Activated CD4-positive, alpha-beta T cell treated with anti-CD3 and anti-CD28 coated beads for 36 hours (primary cell): ENCODE measurements at regions not wholly inside any gene's neighbourhood (a gene's known extent, or its start where the extent isn't known, plus 50 kb on each side); places are given as distances from the start of the nearest gene placed in this dataset.
"Not testable (repeated sequence)": the region's sequence is repeated elsewhere in the genome, so short reads cannot be mapped to it uniquely, and the experiment has no call there.

Experiments
- ATAC-seq: fragments of 200-7000 bp; cut with Tn5 transposase; one replicate; pipeline ENCODE4 v1.10.0; 2021; ENCODE audit warnings: mild to moderate bottlenecking, moderate library complexity
- CTCF ChIA-PET: fragments of 350-600 bp; sonication (Branson Sonifier 250); formaldehyde crosslinking; loops from one replicate; lab custom pipeline; 2021; ENCODE audit warnings: antibody characterized with exemption; lab: Charles Lee
- POLR2A ChIA-PET: fragments of 350-600 bp; sonication (Branson Sonifier 250); formaldehyde crosslinking; loops from one replicate; lab custom pipeline; 2021; ENCODE audit warnings: antibody characterized with exemption, inconsistent platforms; lab: Charles Lee
- DNase-seq: peaks from one replicate; pipeline ENCODE4 v3.0.0-alpha.2; 2020
- H3K27ac Mint-ChIP-seq: one replicate; pipeline ENCODE4 v1.8.0; 2021; ENCODE audit warnings: mixed read lengths
- H3K27me3 Mint-ChIP-seq: one replicate; pipeline ENCODE4 v1.8.0; 2021; ENCODE audit warnings: mixed read lengths
- H3K36me3 Mint-ChIP-seq: one replicate; pipeline ENCODE4 v1.8.0; 2021; ENCODE audit warnings: low read depth, mixed read lengths
- H3K4me1 Mint-ChIP-seq: one replicate; pipeline ENCODE4 v1.8.0; 2021; ENCODE audit warnings: mixed read lengths
- H3K4me3 Mint-ChIP-seq: one replicate; pipeline ENCODE4 v1.8.0; 2021; ENCODE audit warnings: mild to moderate bottlenecking, moderate library complexity, mixed read lengths
- H3K9me3 Mint-ChIP-seq: one replicate; pipeline ENCODE4 v1.8.0; 2021; ENCODE audit warnings: low read depth, mixed read lengths
- intact Hi-C, 2 experiments: fragments of 100-400 bp; cut with DNase I in 1 of 2; cut with micrococcal nuclease in 1 of 2; formaldehyde crosslinking; loops; one replicate each; pipeline versions ENCODE4 v1.14.2 to v1.15.1; 2022 to 2024; cut with DNase I, micrococcal nuclease

GRCh38 chr20:6702144-6702543 lies 65.3 kb upstream of the BMP2 start:
- Mint-ChIP-seq H3K9me3 (peaks cover 2% of the 10 kb centered on the region), H3K36me3 (no peaks in the 10 kb centered on the region), H3K27me3 (peaks cover 7% of the 10 kb centered on the region), H3K4me3 (no peak overlapping the region), H3K4me1 (no peaks in the 10 kb centered on the region), H3K27ac (no peak overlapping the region)
- DNase-seq, result no peak
- ATAC-seq, result no peak
- intact Hi-C loops, result no loop called here
- CTCF ChIA-PET, result interaction anchor here (0.6 kb wide), 1 partner anchor 12 kb away, joined by 3 read pairs; no protein-coding TSS in a partner anchor
- POLR2A ChIA-PET, result no interaction called here

- Mint-ChIP-seq H3K27ac (no peak overlapping the region), H3K27me3 (peaks cover 7% of the 10 kb centered on the region), H3K4me1 (no peaks in the 10 kb centered on the region), H3K4me3 (no peak overlapping the region), H3K9me3 (peaks cover 3% of the 10 kb centered on the region), H3K36me3 (no peaks in the 10 kb centered on the region)
- ATAC-seq (no peak), DNase-seq (no peak)
- POLR2A ChIA-PET, result no interaction called here
- intact Hi-C loops, result no loop called here
- CTCF ChIA-PET, result no interaction called here
Observed at GRCh38 chr20:6700563-6701329, 66.7 kb upstream of the BMP2 start.

DNA sequence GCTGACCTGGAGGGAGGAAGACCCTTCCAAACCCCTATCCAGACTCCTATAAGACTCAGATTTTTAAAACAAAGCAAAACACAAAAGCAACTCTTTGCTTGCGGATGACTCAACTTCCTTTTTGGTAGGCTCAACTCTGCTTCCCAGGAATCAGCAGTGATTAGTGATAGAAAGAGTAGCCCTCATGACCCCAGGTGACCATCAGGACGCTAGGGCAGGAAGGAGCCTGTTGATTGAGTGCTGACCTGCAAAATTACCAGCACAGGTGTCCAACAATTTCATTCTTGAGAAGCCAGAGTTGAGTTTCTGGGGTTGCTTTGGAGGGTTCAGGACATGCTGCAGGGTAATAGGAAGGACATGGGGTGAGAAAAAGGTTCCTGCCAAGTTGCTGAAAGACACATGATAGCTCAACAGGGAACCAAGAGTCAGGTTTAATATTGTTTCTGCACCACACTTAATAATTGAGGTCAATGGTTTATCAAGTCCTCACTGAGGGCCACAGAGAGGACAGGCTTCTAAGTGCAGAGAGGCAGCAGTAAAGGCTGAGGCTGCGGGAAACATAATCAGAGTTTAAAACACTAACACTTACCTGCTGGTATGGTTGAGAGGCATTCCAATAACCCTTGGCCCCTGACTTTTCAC lies 67.4 kb upstream of the BMP2 start:
- peaks cover 3% of the 10 kb centered on the region for H3K9me3 Mint-ChIP-seq
- no peak overlapping the region for H3K4me3 Mint-ChIP-seq
- intact Hi-C loops, result no loop called here
- H3K36me3 Mint-ChIP-seq, result no peaks in the 10 kb centered on the region
- POLR2A ChIA-PET, result no interaction called here
- no peaks in the 10 kb centered on the region for H3K4me1 Mint-ChIP-seq
- no peak overlapping the region for H3K27ac Mint-ChIP-seq
- DNase-seq (no peak), ATAC-seq (no peak)
- CTCF ChIA-PET, result no interaction called here
- H3K27me3 Mint-ChIP-seq, result peaks cover 7% of the 10 kb centered on the region

DNA sequence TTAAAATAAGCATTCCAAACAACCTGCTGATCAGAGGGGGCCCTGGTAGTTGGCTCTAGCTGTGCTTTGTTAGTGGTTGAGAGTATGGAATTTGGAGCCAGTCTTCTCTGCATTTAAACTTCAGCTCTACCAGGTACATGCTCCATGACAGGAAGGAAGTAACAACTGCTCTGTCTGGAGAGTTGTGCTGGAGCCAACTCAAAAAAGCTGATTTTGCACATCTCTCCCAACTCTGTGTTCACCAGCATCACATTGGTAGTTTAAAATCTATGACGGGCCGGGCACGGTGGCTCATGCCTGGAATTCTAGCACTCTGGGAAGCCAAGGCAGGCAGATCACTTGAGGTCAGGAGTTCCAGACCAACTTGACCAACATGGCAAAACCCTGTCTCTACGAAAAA lies 68.8 kb upstream of the BMP2 start:
- peaks cover 3% of the 10 kb centered on the region for H3K9me3 Mint-ChIP-seq
- CTCF ChIA-PET, result no interaction called here
- H3K4me1 Mint-ChIP-seq, result no peaks in the 10 kb centered on the region
- intact Hi-C loops, result no loop called here
- H3K36me3 Mint-ChIP-seq, result no peaks in the 10 kb centered on the region
- DNase-seq (no peak), ATAC-seq (no peak)
- POLR2A ChIA-PET, result no interaction called here
- H3K27me3 Mint-ChIP-seq, result peaks cover 7% of the 10 kb centered on the region
- H3K4me3 Mint-ChIP-seq, result no peak overlapping the region
- H3K27ac Mint-ChIP-seq, result no peak overlapping the region

- Mint-ChIP-seq H3K27ac (no peak overlapping the region), H3K4me1 (no peaks in the 10 kb centered on the region), H3K4me3 (no peak overlapping the region), H3K9me3 (peaks cover 3% of the 10 kb centered on the region), H3K36me3 (no peaks in the 10 kb centered on the region), H3K27me3 (peaks cover 7% of the 10 kb centered on the region)
- DNase-seq (no peak), ATAC-seq (no peak)
- CTCF ChIA-PET, result no interaction called here
- intact Hi-C loops, result no loop called here
- POLR2A ChIA-PET, result no interaction called here
Observed at GRCh38 chr20:6698056-6698455, 69.4 kb upstream of the BMP2 start.

GRCh38 chr20:6697228-6697972 lies 70.1 kb upstream of the BMP2 start:
- intact Hi-C loops, result no loop called here
- no peak overlapping the region for H3K4me3 Mint-ChIP-seq
- no peak overlapping the region for H3K27ac Mint-ChIP-seq
- DNase-seq (no peak), ATAC-seq (no peak)
- ChIA-PET CTCF (no interaction called here), POLR2A (no interaction called here)
- H3K27me3 Mint-ChIP-seq, result peaks cover 7% of the 10 kb centered on the region
- no peaks in the 10 kb centered on the region for H3K4me1 Mint-ChIP-seq
- H3K36me3 Mint-ChIP-seq, result no peaks in the 10 kb centered on the region
- H3K9me3 Mint-ChIP-seq, result peaks cover 3% of the 10 kb centered on the region

GRCh38 chr20:6696001-6696400 lies 71.5 kb upstream of the BMP2 start:
- POLR2A ChIA-PET, result no interaction called here
- no peaks in the 10 kb centered on the region for H3K4me1 Mint-ChIP-seq
- no peak overlapping the region for H3K27ac Mint-ChIP-seq
- DNase-seq (no peak), ATAC-seq (no peak)
- H3K27me3 Mint-ChIP-seq, result peaks cover 7% of the 10 kb centered on the region
- no peaks in the 10 kb centered on the region for H3K36me3 Mint-ChIP-seq
- no peak overlapping the region for H3K4me3 Mint-ChIP-seq
- CTCF ChIA-PET, result no interaction called here
- intact Hi-C loops, result no loop called here
- H3K9me3 Mint-ChIP-seq, result peaks cover 4% of the 10 kb centered on the region

GRCh38 chr20:6693808-6694198 lies 73.7 kb upstream of the BMP2 start:
- H3K27me3 Mint-ChIP-seq, H3K4me1 Mint-ChIP-seq, DNase-seq, H3K9me3 Mint-ChIP-seq, H3K27ac Mint-ChIP-seq, H3K4me3 Mint-ChIP-seq, ATAC-seq, H3K36me3 Mint-ChIP-seq, POLR2A ChIA-PET, CTCF ChIA-PET: not testable (repeated sequence)
- intact Hi-C loops, result loop anchor here in 1 of 2 experiments (5.0 kb wide), 1 partner anchor 547 kb away; no protein-coding TSS in a partner anchor

- ATAC-seq (no peak), DNase-seq (no peak)
- Mint-ChIP-seq H3K4me3 (no peak overlapping the region), H3K27ac (no peak overlapping the region), H3K36me3 (no peaks in the 10 kb centered on the region), H3K4me1 (no peaks in the 10 kb centered on the region), H3K9me3 (peaks cover 5% of the 10 kb centered on the region), H3K27me3 (peaks cover under 1% of the 10 kb centered on the region)
- POLR2A ChIA-PET, result no interaction called here
- CTCF ChIA-PET, result no interaction called here
- intact Hi-C loops, result loop anchor here in 1 of 2 experiments (5.0 kb wide), 1 partner anchor 546 kb away; no protein-coding TSS in a partner anchor
Observed at GRCh38 chr20:6693178-6693807, 74.2 kb upstream of the BMP2 start.

DNA sequence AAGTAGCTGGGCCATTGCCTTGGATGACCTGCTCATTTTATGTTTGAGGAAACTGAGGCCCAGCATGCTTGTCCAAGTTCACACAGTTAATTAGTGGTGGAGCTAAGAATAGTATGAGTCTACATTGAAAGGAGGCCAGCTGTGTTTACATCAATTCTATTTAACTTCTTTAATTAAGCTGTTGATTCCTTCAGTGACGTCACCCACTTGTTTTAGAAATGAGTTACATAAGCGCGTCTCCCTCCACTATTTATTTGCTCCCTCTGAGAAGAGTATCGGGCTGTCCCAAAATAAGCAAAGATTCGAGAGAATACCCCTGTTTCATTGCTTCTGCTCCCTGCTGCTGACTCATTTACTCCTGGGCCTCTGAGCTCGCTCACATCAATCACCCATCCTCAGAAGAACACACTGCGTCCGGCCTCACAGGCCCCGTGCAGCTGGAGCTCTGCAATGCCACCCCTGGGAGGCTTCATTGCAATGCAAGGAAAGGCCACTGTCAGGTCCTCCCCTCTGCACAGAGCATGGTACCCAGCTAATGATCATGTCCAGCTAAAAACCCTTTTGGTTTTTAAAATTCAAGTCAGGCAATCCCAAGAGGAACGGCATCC lies 74.8 kb upstream of the BMP2 start:
- POLR2A ChIA-PET, result no interaction called here
- H3K27me3 Mint-ChIP-seq, result no peaks in the 10 kb centered on the region
- no peak for DNase-seq
- H3K36me3 Mint-ChIP-seq, result no peaks in the 10 kb centered on the region
- no peak overlapping the region for H3K4me3 Mint-ChIP-seq
- intact Hi-C loops, result loop anchor here in 1 of 2 experiments (5.0 kb wide), 1 partner anchor 545 kb away; no protein-coding TSS in a partner anchor
- ATAC-seq, result no peak
- no peak overlapping the region for H3K27ac Mint-ChIP-seq
- no peaks in the 10 kb centered on the region for H3K4me1 Mint-ChIP-seq
- CTCF ChIA-PET, result no interaction called here
- H3K9me3 Mint-ChIP-seq, result peaks cover 5% of the 10 kb centered on the region

DNA sequence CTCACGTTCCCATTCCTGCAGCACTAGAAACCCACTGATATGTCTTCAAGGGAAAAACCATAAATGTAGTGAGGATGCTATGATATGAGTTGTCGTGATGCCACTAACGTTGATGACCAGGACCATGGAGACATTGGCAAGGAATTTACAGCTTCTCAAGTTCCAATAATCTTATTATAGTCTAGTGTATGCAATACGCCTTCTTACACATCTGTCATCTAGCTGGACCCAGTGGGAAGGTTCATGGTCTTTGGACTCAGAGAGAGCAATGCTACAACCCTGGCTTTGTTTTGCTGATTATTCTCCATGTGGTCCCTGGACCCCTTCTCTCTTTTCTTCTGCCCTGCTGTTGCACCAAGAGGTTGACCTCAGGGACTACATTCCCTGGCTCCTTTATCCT lies 76.0 kb upstream of the BMP2 start:
- Mint-ChIP-seq H3K4me1 (no peaks in the 10 kb centered on the region), H3K27me3 (no peaks in the 10 kb centered on the region), H3K9me3 (peaks cover 4% of the 10 kb centered on the region), H3K36me3 (no peaks in the 10 kb centered on the region), H3K4me3 (no peak overlapping the region), H3K27ac (no peak overlapping the region)
- CTCF ChIA-PET, result no interaction called here
- DNase-seq (no peak), ATAC-seq (no peak)
- POLR2A ChIA-PET, result no interaction called here
- intact Hi-C loops, result loop anchor here in 1 of 2 experiments (5.0 kb wide), 1 partner anchor 544 kb away; no protein-coding TSS in a partner anchor
